Stimulated activated CD4-positive, alpha-beta T cell treated with anti-CD3 and anti-CD28 coated beads, TNF-alpha, amount 100 ng/mL, for 4 hours (primary cell): ENCODE measurements at regions not wholly inside any gene's neighbourhood (a gene's known extent, or its start where the extent isn't known, plus 50 kb on each side); places are given as distances from the start of the nearest gene placed in this dataset.

Experiments used
- DNase-seq, 3 experiments: peaks; one replicate each; pipeline ENCODE4 v3.0.0-alpha.2; 2020; ENCODE audit warnings: low read depth in 3 of 3

- no peak for DNase-seq
These were observed 112.6 kb downstream of the HSPH1 start for GRCh38 chr13:31049083-31049482.

GRCh38 chr13:31048521-31048920, 113.2 kb downstream of the HSPH1 start:
- no peak for DNase-seq

- DNase-seq, result no peak
These were observed 114.3 kb downstream of the TEX26 start for GRCh38 chr13:31046711-31047279.

- peak; percentile 51 to 76 (median 70) for DNase-seq
These were observed 113.0 kb downstream of the TEX26 start for GRCh38 chr13:31045286-31046081.

GRCh38 chr13:31044364-31045285, 112.2 kb downstream of the TEX26 start:
- peak; percentile 50 to 76 (median 74) for DNase-seq

GRCh38 chr13:31043957-31044356, 111.5 kb downstream of the TEX26 start:
- DNase-seq, result no peak

- no peak for DNase-seq
These were observed 110.2 kb downstream of the TEX26 start for GRCh38 chr13:31042481-31043165.

GRCh38 chr13:31042049-31042448, 109.6 kb downstream of the TEX26 start:
- no peak for DNase-seq

- no peak for DNase-seq
These were observed 106.5 kb downstream of the TEX26 start for GRCh38 chr13:31038834-31039552.

GRCh38 chr13:31037874-31038500, 105.5 kb downstream of the TEX26 start:
- no peak for DNase-seq

GRCh38 chr13:31036731-31037695, 104.6 kb downstream of the TEX26 start:
- no peak for DNase-seq

GRCh38 chr13:31035185-31035965, 102.9 kb downstream of the TEX26 start:
- DNase-seq, result no peak

GRCh38 chr13:31032528-31033113, 100.2 kb downstream of the TEX26 start:
- DNase-seq, result no peak

GRCh38 chr13:31031482-31031881, 99.0 kb downstream of the TEX26 start:
- DNase-seq, result no peak

- DNase-seq, result no peak
These were observed 96.6 kb downstream of the TEX26 start for GRCh38 chr13:31029102-31029501.

GRCh38 chr13:31027136-31027535, 94.7 kb downstream of the TEX26 start:
- DNase-seq, result no peak
